Tibial nerve (tissue), 4 donors: ENCODE measurements at regions not wholly inside any gene's neighbourhood (a gene's known extent, or its start where the extent isn't known, plus 50 kb on each side); places are given as distances from the start of the nearest gene placed in this dataset.

ENCODE experiments used
- DNase-seq, 2 donors: peaks; one replicate each; pipeline ENCODE4 v3.0.0-alpha.2; 2019; ENCODE audit warnings: low spot score in 2 of 2
- H3K27ac ChIP-seq, 4 donors: fragments of 200-600 bp; sonication (generic) in 3 of 4; one replicate each; pipeline ENCODE4 v1.5.1; 2017 to 2019; ENCODE audit warnings: mild to moderate bottlenecking in 1 of 4
- H3K27me3 ChIP-seq, 2 donors: fragments of 200-600 bp; sonication (generic) in 1 of 2; one replicate each; pipeline versions ENCODE4 v1.5.1 to v1.6.0; 2017 to 2019
- H3K36me3 ChIP-seq, 3 donors: fragments of 200-600 bp; sonication (generic); one replicate each; pipeline ENCODE4 v1.5.1; 2018 to 2019
- H3K4me1 ChIP-seq, 4 donors: fragments of 200-600 bp; sonication (generic) in 3 of 4; one replicate each; pipeline ENCODE4 v1.5.1; 2017 to 2019
- H3K4me3 ChIP-seq, 4 donors: fragments of 200-600 bp; sonication (generic) in 3 of 4; one replicate each; pipeline ENCODE4 v1.5.1; 2017 to 2019; ENCODE audit warnings: mild to moderate bottlenecking in 1 of 4, moderate library complexity in 1 of 4
- H3K9me3 ChIP-seq, 4 donors: fragments of 200-600 bp; sonication (generic) in 3 of 4; one replicate each; pipeline ENCODE4 v1.5.1; 2017 to 2019
- CTCF ChIP-seq, 5 experiments: fragments of 200-600 bp in 3 of 5; fragments of 450-650 bp in 2 of 5; sonication (generic) in 3 of 5; IDR thresholded peaks; one replicate each; pipeline ENCODE4 v1.5.1; 2016 to 2019; ENCODE audit warnings: antibody characterized with exemption in 5 of 5, mild to moderate bottlenecking in 3 of 5, moderate library complexity in 2 of 5
- EP300 ChIP-seq, 2 donors: sonication (generic); formaldehyde crosslinking; IDR thresholded peaks; one replicate each; pipeline ENCODE4 v1.6.1; 2017; ENCODE audit warnings: antibody characterized with exemption in 2 of 2, mild to moderate bottlenecking in 1 of 2
- POLR2A ChIP-seq, 2 donors: fragments of 450-650 bp; IDR thresholded peaks; one replicate each; pipeline ENCODE4 v1.6.1; 2017; ENCODE audit warnings: antibody characterized with exemption in 2 of 2, mild to moderate bottlenecking in 2 of 2, moderate library complexity in 2 of 2
- WGBS, 2 donors: methylation state at CpG; one replicate each; pipeline ENCODE4 v1.1.5; 2018; 5-methylcytosine and 5-hydroxymethylcytosine counted together

- DNase-seq, result no peak
- H3K36me3 ChIP-seq, result no peaks in the 10 kb centered on the region
- H3K4me3 ChIP-seq, result no peak overlapping the region
- H3K4me1 ChIP-seq, result no peaks in the 10 kb centered on the region
- peaks cover 0 to under 1% (median 0%) of the 10 kb centered on the region in 4 donors for H3K9me3 ChIP-seq
- no peak overlapping the region for H3K27ac ChIP-seq
- H3K27me3 ChIP-seq, result no peaks in the 10 kb centered on the region
- 42 to 52% methylated on average over 3 of the region's 3 CpGs for WGBS, 2 donors
- TF ChIP-seq EP300 (IDR thresholded peaks at IDR 0.05) (no peak), CTCF (IDR thresholded peaks at IDR 0.05) (no peak), POLR2A (IDR thresholded peaks at IDR 0.05) (no peak)
These were observed 77.0 kb upstream of the ZNF507 start for GRCh38 chr19:32268381-32268780.

- H3K4me3 ChIP-seq, result no peak overlapping the region
- H3K4me1 ChIP-seq, result no peaks in the 10 kb centered on the region
- DNase-seq, result no peak
- H3K27me3 ChIP-seq, result no peaks in the 10 kb centered on the region
- peaks cover 0 to 12% (median 0%) of the 10 kb centered on the region in 4 donors for H3K9me3 ChIP-seq
- TF ChIP-seq POLR2A (IDR thresholded peaks at IDR 0.05), result no peak
- TF ChIP-seq CTCF (IDR thresholded peaks at IDR 0.05), result no peak
- TF ChIP-seq EP300 (IDR thresholded peaks at IDR 0.05), result no peak
- 62 to 69% methylated on average over 5 of the region's 5 CpGs for WGBS, 2 donors
- H3K36me3 ChIP-seq, result no peaks in the 10 kb centered on the region
- no peak overlapping the region for H3K27ac ChIP-seq
These were observed 75.6 kb upstream of the ZNF507 start for GRCh38 chr19:32269831-32270230.

- no peaks in the 10 kb centered on the region for H3K4me1 ChIP-seq
- H3K27ac ChIP-seq, result no peak overlapping the region
- peaks cover 0 to 12% (median 0%) of the 10 kb centered on the region in 4 donors for H3K9me3 ChIP-seq
- no peaks in the 10 kb centered on the region for H3K36me3 ChIP-seq
- H3K4me3 ChIP-seq, result no peak overlapping the region
- H3K27me3 ChIP-seq, result no peaks in the 10 kb centered on the region
- TF ChIP-seq CTCF (IDR thresholded peaks at IDR 0.05) (no peak), EP300 (IDR thresholded peaks at IDR 0.05) (no peak), POLR2A (IDR thresholded peaks at IDR 0.05) (no peak)
- DNase-seq, result no peak
These were observed 71.9 kb upstream of the ZNF507 start for GRCh38 chr19:32273483-32273882.

GRCh38 chr19:32287086-32287485, 58.3 kb upstream of the ZNF507 start:
- H3K27ac ChIP-seq, result no peak overlapping the region
- H3K4me3 ChIP-seq, result no peak overlapping the region
- 47 to 50% methylated on average over 4 of the region's 4 CpGs for WGBS, 2 donors
- TF ChIP-seq POLR2A (IDR thresholded peaks at IDR 0.05) (no peak), EP300 (IDR thresholded peaks at IDR 0.05) (no peak), CTCF (IDR thresholded peaks at IDR 0.05) (no peak)
- no peak for DNase-seq
- no peaks in the 10 kb centered on the region for H3K36me3 ChIP-seq
- no peaks in the 10 kb centered on the region for H3K27me3 ChIP-seq
- H3K4me1 ChIP-seq, result no peaks in the 10 kb centered on the region
- no peaks in the 10 kb centered on the region for H3K9me3 ChIP-seq

GRCh38 chr19:32287811-32288227, 57.6 kb upstream of the ZNF507 start:
- no peaks in the 10 kb centered on the region for H3K36me3 ChIP-seq
- TF ChIP-seq POLR2A (IDR thresholded peaks at IDR 0.05), result no peak
- TF ChIP-seq EP300 (IDR thresholded peaks at IDR 0.05), result no peak
- peak; percentile 48 to 64 (median 52) for TF ChIP-seq CTCF (IDR thresholded peaks at IDR 0.05)
- H3K27me3 ChIP-seq, result no peaks in the 10 kb centered on the region
- H3K4me1 ChIP-seq, result no peaks in the 10 kb centered on the region
- H3K27ac ChIP-seq, result no peak overlapping the region
- DNase-seq, result peak; percentile 63 to 85
- 21 to 23% methylated on average over 9 to 12 of the region's 12 CpGs for WGBS, 2 donors
- H3K4me3 ChIP-seq, result no peak overlapping the region
- no peaks in the 10 kb centered on the region for H3K9me3 ChIP-seq
